Fibroblast of the conjunctiva (primary cell): ENCODE measurements at regions not wholly inside any gene's neighbourhood (a gene's known extent, or its start where the extent isn't known, plus 50 kb on each side); places are given as distances from the start of the nearest gene placed in this dataset.
A peak's percentile ranks its signal among the peaks of the same experiment; 100 is the strongest.

Experiments
- DNase-seq: peaks from one replicate; pipeline ENCODE4 v3.0.0-alpha.2; 2010; ENCODE audit warnings: low read depth

GRCh38 chr1:203926025-203926540 is 64.7 kb downstream of the SNRPE start:
- DNase-seq: peak; percentile 24

- DNase-seq: no peak
These were observed 68.4 kb downstream of the SNRPE start for GRCh38 chr1:203929741-203930309.

GRCh38 chr1:203930342-203930741 is 68.9 kb downstream of the SNRPE start:
- DNase-seq: no peak

- DNase-seq: no peak
These were observed 70.6 kb downstream of the SNRPE start for GRCh38 chr1:203931953-203932352.

GRCh38 chr1:203932556-203932955 is 71.2 kb downstream of the SNRPE start:
- no peak for DNase-seq

- DNase-seq: no peak
These were observed 72.6 kb downstream of the SNRPE start for GRCh38 chr1:203934027-203934426.

- DNase-seq: no peak
These were observed 73.3 kb downstream of the SNRPE start for GRCh38 chr1:203934651-203935050.

- DNase-seq: no peak
These were observed 73.9 kb downstream of the SNRPE start for GRCh38 chr1:203935321-203935720.

GRCh38 chr1:203937678-203938330 is 76.4 kb downstream of the SNRPE start:
- no peak for DNase-seq

- no peak for DNase-seq
These were observed 83.4 kb downstream of the SNRPE start for GRCh38 chr1:203944651-203945404.

- DNase-seq: no peak
These were observed 92.9 kb downstream of the SNRPE start for GRCh38 chr1:203954293-203954692.

GRCh38 chr1:203954788-203955552 is 93.6 kb downstream of the SNRPE start:
- DNase-seq: no peak

GRCh38 chr1:203968761-203969160 is 104.2 kb upstream of the SOX13 start:
- DNase-seq: no peak

- no peak for DNase-seq
These were observed 103.1 kb upstream of the SOX13 start for GRCh38 chr1:203969846-203970245.

GRCh38 chr1:203985044-203985443 is 87.9 kb upstream of the SOX13 start:
- no peak for DNase-seq

GRCh38 chr1:203985676-203986075 is 87.2 kb upstream of the SOX13 start:
- DNase-seq: no peak

- no peak for DNase-seq
These were observed 85.9 kb upstream of the SOX13 start for GRCh38 chr1:203986887-203987461.

GRCh38 chr1:203990118-203990517 is 82.8 kb upstream of the SOX13 start:
- DNase-seq: no peak

GRCh38 chr1:203992440-203992839 is 80.5 kb upstream of the SOX13 start:
- no peak for DNase-seq

- no peak for DNase-seq
These were observed 79.7 kb upstream of the SOX13 start for GRCh38 chr1:203993256-203993655.

GRCh38 chr1:203995228-203995627 is 77.7 kb upstream of the SOX13 start:
- no peak for DNase-seq

- DNase-seq: no peak
These were observed 76.8 kb upstream of the SOX13 start for GRCh38 chr1:203996126-203996525.
